ENCODE measurements at regions not wholly inside any gene's neighbourhood (a gene's known extent, or its start where the extent isn't known, plus 50 kb on each side); places are given as distances from the start of the nearest gene placed in this dataset.

- H3K4me2 ChIP-seq (ENCODE audit: low read length), result no peak overlapping the region
- no peaks in the 10 kb centered on the region for H3K36me3 ChIP-seq (ENCODE audit: control insufficient read depth, insufficient read depth, low read length)
Observed at GRCh38 chr3:176561826-176562225, 635.5 kb downstream of the TBL1XR1 start.

DNA sequence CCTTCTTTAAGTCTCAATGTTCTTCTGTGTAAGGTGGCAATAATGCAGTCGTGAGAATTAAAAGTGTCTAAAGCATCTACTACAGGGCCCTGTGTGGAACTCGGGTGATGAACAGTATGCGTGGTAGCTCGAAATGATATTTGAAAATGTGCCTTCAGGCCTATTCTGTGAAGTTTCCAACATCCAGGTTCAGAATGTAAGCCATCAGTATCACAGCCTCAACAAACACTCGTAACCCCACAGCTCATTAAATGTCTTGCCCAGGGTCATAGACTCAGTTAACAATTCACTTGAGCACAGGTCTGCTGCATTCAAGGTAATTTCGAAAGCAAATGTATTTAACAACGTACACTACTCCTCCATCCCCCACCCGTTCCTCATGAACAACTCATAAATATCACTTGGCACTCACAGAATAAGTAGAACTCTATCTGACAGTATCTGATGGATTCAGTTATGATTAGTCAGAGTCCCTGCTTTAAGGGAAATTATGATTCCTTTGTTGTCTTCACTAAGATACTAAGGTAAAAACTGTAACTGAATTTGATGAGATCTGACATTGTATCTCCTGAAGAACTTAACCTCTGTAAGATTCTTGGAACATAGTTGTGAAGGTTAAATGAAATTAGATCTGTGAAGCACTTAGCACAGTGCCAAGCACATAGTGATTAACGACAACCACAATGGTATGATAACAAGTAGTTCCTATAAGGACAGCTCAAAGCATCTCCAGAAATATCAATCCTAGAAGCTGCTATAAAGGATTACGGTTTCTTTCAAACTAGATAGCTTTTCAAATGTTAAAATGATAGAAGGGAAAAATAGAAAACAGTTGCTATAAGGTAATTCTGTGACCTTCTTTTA lies 642.3 kb downstream of the TBL1XR1 start:
- H3K4me3 ChIP-seq (ENCODE audit: low read depth, low read length), result no peak overlapping the region
- no peak overlapping the region for H3K27ac ChIP-seq
- no peaks in the 10 kb centered on the region for H3K79me2 ChIP-seq
- no peaks in the 10 kb centered on the region for H3K9me3 ChIP-seq (ENCODE audit: control insufficient read depth, low read length)
- H3K36me3 ChIP-seq (ENCODE audit: control insufficient read depth, insufficient read depth, low read length), result no peaks in the 10 kb centered on the region
- H3K4me2 ChIP-seq (ENCODE audit: low read length), result no peak overlapping the region
- H3K4me1 ChIP-seq, result no peaks in the 10 kb centered on the region
- H3K9ac ChIP-seq, result no peak overlapping the region
- no peak for TF ChIP-seq CTCF (IDR thresholded peaks at IDR 0.05)
- H3K27me3 ChIP-seq (ENCODE audit: control insufficient read depth, insufficient read depth, low read length), result no peaks in the 10 kb centered on the region
- H2AFZ ChIP-seq, result no peak overlapping the region

More at GRCh38 chr3:176561826-176562225, 635.5 kb downstream of the TBL1XR1 start:
- no peak overlapping the region for H3K27ac ChIP-seq
- no peak overlapping the region for H3K4me3 ChIP-seq (ENCODE audit: low read depth, low read length)
- H3K27me3 ChIP-seq (ENCODE audit: control insufficient read depth, insufficient read depth, low read length), result no peaks in the 10 kb centered on the region
- no peaks in the 10 kb centered on the region for H3K4me1 ChIP-seq
- no peak overlapping the region for H3K9ac ChIP-seq
- no peak overlapping the region for H2AFZ ChIP-seq
- H3K79me2 ChIP-seq, result no peaks in the 10 kb centered on the region
- no peaks in the 10 kb centered on the region for H3K9me3 ChIP-seq (ENCODE audit: control insufficient read depth, low read length)
- TF ChIP-seq CTCF (IDR thresholded peaks at IDR 0.05), result no peak

GRCh38 chr3:176554264-176554663 lies 643.0 kb downstream of the TBL1XR1 start:
- Histone ChIP-seq H3K4me1 (no peaks in the 10 kb centered on the region), H3K79me2 (no peaks in the 10 kb centered on the region), H3K9ac (no peak overlapping the region), H3K4me3 (ENCODE audit: low read depth, low read length) (no peak overlapping the region), H2AFZ (no peak overlapping the region), H3K36me3 (ENCODE audit: control insufficient read depth, insufficient read depth, low read length) (no peaks in the 10 kb centered on the region), H3K27ac (no peak overlapping the region), H3K9me3 (ENCODE audit: control insufficient read depth, low read length) (no peaks in the 10 kb centered on the region), H3K27me3 (ENCODE audit: control insufficient read depth, insufficient read depth, low read length) (no peaks in the 10 kb centered on the region), H3K4me2 (ENCODE audit: low read length) (no peak overlapping the region)
- TF ChIP-seq CTCF (IDR thresholded peaks at IDR 0.05), result no peak

GRCh38 chr3:176526942-176527341 lies 670.3 kb downstream of the TBL1XR1 start:
- H3K79me2 ChIP-seq, result no peaks in the 10 kb centered on the region
- H2AFZ ChIP-seq, result no peak overlapping the region
- no peak overlapping the region for H3K4me3 ChIP-seq (ENCODE audit: low read depth, low read length)
- H3K9me3 ChIP-seq (ENCODE audit: control insufficient read depth, low read length), result no peaks in the 10 kb centered on the region
- H3K9ac ChIP-seq, result no peak overlapping the region
- TF ChIP-seq CTCF (IDR thresholded peaks at IDR 0.05), result no peak
- no peaks in the 10 kb centered on the region for H3K27me3 ChIP-seq (ENCODE audit: control insufficient read depth, insufficient read depth, low read length)
- H3K4me1 ChIP-seq, result no peaks in the 10 kb centered on the region
- H3K4me2 ChIP-seq (ENCODE audit: low read length), result no peak overlapping the region
- no peak overlapping the region for H3K27ac ChIP-seq
- H3K36me3 ChIP-seq (ENCODE audit: control insufficient read depth, insufficient read depth, low read length), result no peaks in the 10 kb centered on the region

- H3K36me3 ChIP-seq (ENCODE audit: control insufficient read depth, insufficient read depth, low read length), result no peaks in the 10 kb centered on the region
- no peak overlapping the region for H3K27ac ChIP-seq
- no peaks in the 10 kb centered on the region for H3K27me3 ChIP-seq (ENCODE audit: control insufficient read depth, insufficient read depth, low read length)
- H3K4me3 ChIP-seq (ENCODE audit: low read depth, low read length), result no peak overlapping the region
- H2AFZ ChIP-seq, result no peak overlapping the region
- H3K4me1 ChIP-seq, result no peaks in the 10 kb centered on the region
- TF ChIP-seq CTCF (IDR thresholded peaks at IDR 0.05), result no peak
- H3K9me3 ChIP-seq (ENCODE audit: control insufficient read depth, low read length), result no peaks in the 10 kb centered on the region
- no peak overlapping the region for H3K9ac ChIP-seq
- H3K79me2 ChIP-seq, result no peaks in the 10 kb centered on the region
- H3K4me2 ChIP-seq (ENCODE audit: low read length), result no peak overlapping the region
Observed at GRCh38 chr3:176526225-176526624, 671.1 kb downstream of the TBL1XR1 start.

Measured in parathyroid adenoma (tissue), 2 donors.